COR-L47 (cell line): ENCODE measurements at regions not wholly inside any gene's neighbourhood (a gene's known extent, or its start where the extent isn't known, plus 50 kb on each side); places are given as distances from the start of the nearest gene placed in this dataset.

ENCODE experiments used
- DNase-seq: peaks from one replicate; lab custom pipeline; 2025; lab: John Stamatoyannopoulos, UW

- DNase-seq = no peak
These were observed 56.6 kb upstream of the SCOC start for GRCh38 chr4:140316799-140317198.

GRCh38 chr4:140315970-140316369 is 57.5 kb upstream of the SCOC start:
- DNase-seq = no peak

GRCh38 chr4:140315438-140315837 is 58.0 kb upstream of the SCOC start:
- DNase-seq = no peak

GRCh38 chr4:140315019-140315418 is 58.4 kb upstream of the SCOC start:
- no peak for DNase-seq

- no peak for DNase-seq
These were observed 61.3 kb upstream of the SCOC start for GRCh38 chr4:140312100-140312499.

GRCh38 chr4:140311257-140311835 is 62.1 kb upstream of the SCOC start:
- no peak for DNase-seq

GRCh38 chr4:140309124-140309870 is 64.1 kb upstream of the SCOC start:
- no peak for DNase-seq

- no peak for DNase-seq
These were observed 64.9 kb upstream of the SCOC start for GRCh38 chr4:140308366-140309123.

GRCh38 chr4:140305053-140305452 is 68.4 kb upstream of the SCOC start:
- no peak for DNase-seq

GRCh38 chr4:140304346-140304745 is 69.1 kb upstream of the SCOC start:
- no peak for DNase-seq

GRCh38 chr4:140302151-140302859 is 71.1 kb upstream of the SCOC start:
- DNase-seq = no peak

- no peak for DNase-seq
These were observed 73.0 kb upstream of the SCOC start for GRCh38 chr4:140300271-140300970.

GRCh38 chr4:140298001-140298400 is 75.4 kb upstream of the SCOC start:
- no peak for DNase-seq

- DNase-seq = peak; percentile 84
These were observed 76.2 kb upstream of the SCOC start for GRCh38 chr4:140297221-140297570.

- DNase-seq = peak; percentile 62
These were observed 76.9 kb upstream of the SCOC start for GRCh38 chr4:140296335-140297220.

GRCh38 chr4:140293979-140294378 is 79.5 kb upstream of the SCOC start:
- no peak for DNase-seq

GRCh38 chr4:140291259-140291658 is 82.2 kb upstream of the SCOC start:
- no peak for DNase-seq

- no peak for DNase-seq
These were observed 84.0 kb upstream of the SCOC start for GRCh38 chr4:140289486-140289885.

GRCh38 chr4:140286456-140286855 is 87.0 kb upstream of the SCOC start:
- no peak for DNase-seq

GRCh38 chr4:140284456-140284855 is 89.0 kb upstream of the SCOC start:
- DNase-seq = no peak
